ENCODE measurements at regions not wholly inside any gene's neighbourhood (a gene's known extent, or its start where the extent isn't known, plus 50 kb on each side); places are given as distances from the start of the nearest gene placed in this dataset.

DNA sequence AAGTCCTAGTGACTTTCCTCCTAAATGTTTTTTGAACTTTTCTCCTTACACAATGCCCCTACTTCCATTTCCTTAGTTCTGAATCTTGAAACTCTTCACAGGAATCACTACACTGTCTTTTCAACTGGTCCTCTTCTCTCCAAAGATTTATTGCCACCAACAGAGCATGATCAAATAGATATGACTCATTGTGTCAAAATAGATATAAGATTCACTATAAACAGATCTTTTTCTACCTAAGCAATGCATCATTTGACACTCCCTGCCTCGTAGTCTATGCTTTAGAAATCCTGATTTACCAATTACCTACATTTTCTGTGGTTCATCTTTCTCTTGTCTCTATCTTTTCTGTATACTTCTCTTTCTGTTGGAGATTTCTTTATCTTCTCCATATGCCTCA is 789.6 kb upstream of the SLIT2 start:
- Histone ChIP-seq H2BK12ac (ENCODE audit: insufficient read length, low read depth, low read length) (no peak overlapping the region), H3K23me2 (ENCODE audit: insufficient read length, low read depth, low read length, poor library complexity, severe bottlenecking) (no peaks in the 10 kb centered on the region), H3K9ac (ENCODE audit: extremely low read depth, insufficient read length, low read length) (no peak overlapping the region), H3K27ac (ENCODE audit: insufficient read length, low read depth, low read length) (no peak overlapping the region), H3K18ac (ENCODE audit: insufficient read length, low read depth, low read length) (no peak overlapping the region), H4K20me1 (ENCODE audit: control insufficient read depth, insufficient read depth, insufficient read length) (no peaks in the 10 kb centered on the region), H3K4me2 (ENCODE audit: insufficient read depth, insufficient read length, low read length) (no peak overlapping the region), H3K4ac (ENCODE audit: low read depth, low read length) (no peak overlapping the region), H3K27me3 (ENCODE audit: insufficient read depth, low read length) (no peaks in the 10 kb centered on the region), H3K23ac (ENCODE audit: insufficient read length, low read depth, low read length) (no peak overlapping the region), H3K79me2 (ENCODE audit: insufficient read depth, low read length) (no peaks in the 10 kb centered on the region), H2BK15ac (ENCODE audit: low read depth, low read length) (no peak overlapping the region), H4K8ac (replicated peaks; ENCODE audit: insufficient read length, low read depth, low read length) (no peak overlapping the region), H3K9me3 (ENCODE audit: control insufficient read depth, low read depth, low read length) (no peaks in the 10 kb centered on the region), H4K91ac (ENCODE audit: insufficient read length, low read depth, low read length) (no peak overlapping the region), H2BK120ac (ENCODE audit: low read depth, low read length, poor library complexity, severe bottlenecking) (no peak overlapping the region), H3K14ac (ENCODE audit: insufficient read depth, low read length) (no peak overlapping the region), H4K5ac (ENCODE audit: insufficient read length, low read depth, low read length) (no peak overlapping the region), H2AFZ (ENCODE audit: low read length) (no peak overlapping the region), H2BK20ac (ENCODE audit: low read depth, low read length, poor library complexity, severe bottlenecking) (no peak overlapping the region), H3K79me1 (ENCODE audit: insufficient read depth, low read depth, low read length, poor library complexity, severe bottlenecking) (no peaks in the 10 kb centered on the region), H3K56ac (ENCODE audit: insufficient read length, low read depth, low read length) (no peak overlapping the region), H2AK5ac (ENCODE audit: insufficient read length, low read length) (no peak overlapping the region), H3K4me1 (ENCODE audit: insufficient read depth, low read length) (no peaks in the 10 kb centered on the region; the same call in 1 of the 2 replicates), H3T11ph (ENCODE audit: low read length) (no peak overlapping the region), H2BK5ac (ENCODE audit: insufficient read length, low read length) (no peak overlapping the region)
- Mint-ChIP-seq H3K4me3 (no peak overlapping the region), H3K27me3 (ENCODE audit: low read depth) (peaks cover 2% of the 10 kb centered on the region; the same call in 1 of the 2 replicates), H3K4me1 (peaks cover 0 to 7% of the 10 kb centered on the region in 2 experiments; a peak in 2 of 4 replicates), H3K36me3 (ENCODE audit: insufficient read depth in 1 of 3, low read depth in 3 of 3) (no peaks in the 10 kb centered on the region), H3K27ac (no peak overlapping the region), H3K9me3 (peaks cover 0 to under 1% of the 10 kb centered on the region in 2 experiments; a peak in 1 of 5 replicates)
- TF ChIP-seq, protein P1, sequence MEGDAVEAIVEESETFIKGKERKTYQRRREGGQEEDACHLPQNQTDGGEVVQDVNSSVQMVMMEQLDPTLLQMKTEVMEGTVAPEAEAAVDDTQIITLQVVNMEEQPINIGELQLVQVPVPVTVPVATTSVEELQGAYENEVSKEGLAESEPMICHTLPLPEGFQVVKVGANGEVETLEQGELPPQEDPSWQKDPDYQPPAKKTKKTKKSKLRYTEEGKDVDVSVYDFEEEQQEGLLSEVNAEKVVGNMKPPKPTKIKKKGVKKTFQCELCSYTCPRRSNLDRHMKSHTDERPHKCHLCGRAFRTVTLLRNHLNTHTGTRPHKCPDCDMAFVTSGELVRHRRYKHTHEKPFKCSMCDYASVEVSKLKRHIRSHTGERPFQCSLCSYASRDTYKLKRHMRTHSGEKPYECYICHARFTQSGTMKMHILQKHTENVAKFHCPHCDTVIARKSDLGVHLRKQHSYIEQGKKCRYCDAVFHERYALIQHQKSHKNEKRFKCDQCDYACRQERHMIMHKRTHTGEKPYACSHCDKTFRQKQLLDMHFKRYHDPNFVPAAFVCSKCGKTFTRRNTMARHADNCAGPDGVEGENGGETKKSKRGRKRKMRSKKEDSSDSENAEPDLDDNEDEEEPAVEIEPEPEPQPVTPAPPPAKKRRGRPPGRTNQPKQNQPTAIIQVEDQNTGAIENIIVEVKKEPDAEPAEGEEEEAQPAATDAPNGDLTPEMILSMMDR (conservative IDR thresholded peaks at IDR 0.05) = no peak
- WGBS (ENCODE audit: extremely low coverage, insufficient read length, low lambda C conversion rate) = no CpG with 5 or more reads among the region's 1 CpG
- DNase-seq = no peak
